HEK293 (cell line): ENCODE measurements at regions not wholly inside any gene's neighbourhood (a gene's known extent, or its start where the extent isn't known, plus 50 kb on each side); places are given as distances from the start of the nearest gene placed in this dataset.

Experiments used
- BCL11A ChIP-seq: fragments of 450-650 bp; formaldehyde crosslinking; IDR thresholded peaks from 2 replicates; pipeline ENCODE4 v1.5.1; 2016; ENCODE audit warnings: low read depth, missing biosample characterization, missing genetic modification characterization
- BCL11B ChIP-seq: fragments of 450-650 bp; formaldehyde crosslinking; IDR thresholded peaks from 2 replicates; pipeline ENCODE4 v1.5.1; 2016; ENCODE audit warnings: low read depth, missing biosample characterization, missing genetic modification characterization
- EGR2 ChIP-seq: fragments of 450-650 bp; formaldehyde crosslinking; IDR thresholded peaks from 2 replicates; pipeline ENCODE4 v1.5.1; 2016; ENCODE audit warnings: low read depth, missing biosample characterization, missing genetic modification characterization
- IKZF3 ChIP-seq: fragments of 450-650 bp; IDR thresholded peaks from 2 replicates; pipeline ENCODE4 v1.5.0; 2018; ENCODE audit warnings: missing biosample characterization, mild to moderate bottlenecking, missing genetic modification characterization, moderate library complexity
- PRDM2 ChIP-seq: fragments of 450-650 bp; formaldehyde crosslinking; IDR thresholded peaks from 2 replicates; pipeline ENCODE4 v1.5.1; 2016; ENCODE audit warnings: missing biosample characterization, missing genetic modification characterization, borderline replicate concordance
- RBAK ChIP-seq: fragments of 450-650 bp; formaldehyde crosslinking; IDR thresholded peaks from 2 replicates; pipeline ENCODE4 v1.5.1; 2016; ENCODE audit warnings: missing biosample characterization, missing genetic modification characterization
- TRIM28 ChIP-seq: IDR thresholded peaks from 2 replicates; pipeline ENCODE4 v1.6.1; 2011; ENCODE audit warnings: low read length, control low read depth, borderline replicate concordance
- YY1 ChIP-seq: fragments of 450-650 bp; formaldehyde crosslinking; IDR thresholded peaks from 2 replicates; pipeline ENCODE4 v1.5.1; 2018; ENCODE audit warnings: missing biosample characterization, missing genetic modification characterization
- YY2 ChIP-seq: fragments of 450-650 bp; formaldehyde crosslinking; IDR thresholded peaks from 2 replicates; pipeline ENCODE4 v1.5.1; 2016; ENCODE audit warnings: missing biosample characterization, missing genetic modification characterization
- ZBTB10 ChIP-seq: fragments of 450-650 bp; formaldehyde crosslinking; IDR thresholded peaks from 2 replicates; pipeline ENCODE4 v1.5.1; 2016; ENCODE audit warnings: missing biosample characterization, missing genetic modification characterization
- ZBTB17 ChIP-seq: fragments of 450-650 bp; formaldehyde crosslinking; IDR thresholded peaks from 2 replicates; pipeline ENCODE4 v1.5.1; 2016; ENCODE audit warnings: missing biosample characterization, missing genetic modification characterization
- ZFP41 ChIP-seq: fragments of 450-650 bp; formaldehyde crosslinking; IDR thresholded peaks from 2 replicates; pipeline ENCODE4 v1.5.1; 2016; ENCODE audit warnings: missing biosample characterization, missing genetic modification characterization, borderline replicate concordance
- ZFP69B ChIP-seq: fragments of 450-650 bp; formaldehyde crosslinking; IDR thresholded peaks from 2 replicates; pipeline ENCODE4 v1.5.1; 2016; ENCODE audit warnings: missing biosample characterization, missing genetic modification characterization
- ZNF10 ChIP-seq: fragments of 450-650 bp; formaldehyde crosslinking; IDR thresholded peaks from 2 replicates; pipeline ENCODE4 v1.5.1; 2017; ENCODE audit warnings: missing biosample characterization, missing genetic modification characterization
- ZNF138 ChIP-seq: fragments of 450-650 bp; formaldehyde crosslinking; IDR thresholded peaks from 2 replicates; pipeline ENCODE4 v1.5.1; 2016; ENCODE audit warnings: missing biosample characterization, missing genetic modification characterization, borderline replicate concordance
- ZNF175 ChIP-seq: fragments of 450-650 bp; formaldehyde crosslinking; IDR thresholded peaks from 2 replicates; pipeline ENCODE4 v1.5.1; 2016; ENCODE audit warnings: missing biosample characterization, missing genetic modification characterization
- ZNF202 ChIP-seq: fragments of 450-650 bp; formaldehyde crosslinking; IDR thresholded peaks from 2 replicates; pipeline ENCODE4 v1.5.1; 2016; ENCODE audit warnings: missing biosample characterization, missing genetic modification characterization, borderline replicate concordance
- ZNF214 ChIP-seq: fragments of 450-650 bp; formaldehyde crosslinking; IDR thresholded peaks from 2 replicates; pipeline ENCODE4 v1.5.1; 2017; ENCODE audit warnings: missing biosample characterization, mild to moderate bottlenecking, missing genetic modification characterization, borderline replicate concordance
- ZNF292 ChIP-seq: fragments of 450-650 bp; formaldehyde crosslinking; IDR thresholded peaks from 2 replicates; pipeline ENCODE4 v1.5.1; 2016; ENCODE audit warnings: low read depth, missing biosample characterization, missing genetic modification characterization, borderline replicate concordance
- ZNF513 ChIP-seq: fragments of 450-650 bp; IDR thresholded peaks from 2 replicates; pipeline ENCODE4 v1.5.1; 2018; ENCODE audit warnings: missing biosample characterization, missing genetic modification characterization
- ZNF518A ChIP-seq: fragments of 450-650 bp; formaldehyde crosslinking; conservative IDR thresholded peaks from 2 replicates; pipeline ENCODE4 v1.5.1; 2016; ENCODE audit warnings: low read depth, missing biosample characterization, missing genetic modification characterization
- ZNF530 ChIP-seq: fragments of 450-650 bp; formaldehyde crosslinking; IDR thresholded peaks from 2 replicates; pipeline ENCODE4 v1.5.1; 2016; ENCODE audit warnings: low read depth, missing biosample characterization, missing genetic modification characterization
- ZNF548 ChIP-seq: fragments of 450-650 bp; formaldehyde crosslinking; IDR thresholded peaks from 2 replicates; pipeline ENCODE4 v1.5.1; 2016; ENCODE audit warnings: missing biosample characterization, missing genetic modification characterization
- ZNF830 ChIP-seq: fragments of 450-650 bp; IDR thresholded peaks from 2 replicates; pipeline ENCODE4 v1.5.0; 2018; ENCODE audit warnings: missing biosample characterization, missing genetic modification characterization, low read depth, mild to moderate bottlenecking, moderate library complexity
- ZNF843 ChIP-seq: fragments of 450-650 bp; formaldehyde crosslinking; IDR thresholded peaks from 2 replicates; pipeline ENCODE4 v1.5.1; 2016; ENCODE audit warnings: missing biosample characterization, missing genetic modification characterization

GRCh38 chr7:33722383-33723101 lies 182.8 kb upstream of the BMPER start (continued):
- TF ChIP-seq IKZF3 (tag by site-specific recombination) (0 out of 2 replicates have a peak, but pooled peaks have one; percentile 60), YY1 (tag by site-specific recombination) (no peak), ZNF843 (tag by site-specific recombination) (no peak), ZBTB17 (no peak), EGR2 (tag by site-specific recombination) (peak; percentile 43), ZNF214 (tag by site-specific recombination) (no peak), ZFP41 (tag by site-specific recombination) (no peak), ZNF518A (tag by site-specific recombination) (no peak), ZNF513 (no peak), ZNF138 (no peak), ZFP69B (tag by site-specific recombination) (no peak), ZNF175 (tag by site-specific recombination) (no peak), ZNF548 (tag by site-specific recombination) (no peak), ZNF10 (no peak), BCL11B (tag by site-specific recombination) (no peak), ZNF830 (tag by site-specific recombination) (no peak), ZNF202 (tag by site-specific recombination) (no peak), ZBTB10 (no peak), TRIM28 (no peak; the same call in 1 of the 2 replicates), ZNF292 (tag by site-specific recombination) (no peak), YY2 (tag by site-specific recombination) (no peak), PRDM2 (no peak), RBAK (no peak), ZNF530 (tag by site-specific recombination) (no peak), BCL11A (tag by site-specific recombination) (no peak)
